Suprapubic skin (tissue), 4 donors: ENCODE measurements at regions not wholly inside any gene's neighbourhood (a gene's known extent, or its start where the extent isn't known, plus 50 kb on each side); places are given as distances from the start of the nearest gene placed in this dataset.

Experiments
- DNase-seq, 2 donors: peaks; one replicate each; pipeline ENCODE4 v3.0.0-alpha.2; 2019; ENCODE audit warnings: low spot score in 2 of 2
- H3K27ac ChIP-seq: fragments of 200-600 bp; sonication (generic); one replicate; pipeline ENCODE4 v1.5.1; 2019
- H3K27me3 ChIP-seq: fragments of 200-600 bp; sonication (generic); one replicate; pipeline ENCODE4 v1.5.1; 2019
- H3K36me3 ChIP-seq: fragments of 200-600 bp; sonication (generic); one replicate; pipeline ENCODE4 v1.5.1; 2019
- H3K4me1 ChIP-seq: fragments of 200-600 bp; sonication (generic); one replicate; pipeline ENCODE4 v1.5.1; 2019
- H3K4me3 ChIP-seq: fragments of 200-600 bp; sonication (generic); one replicate; pipeline ENCODE4 v1.5.1; 2019; ENCODE audit warnings: mild to moderate bottlenecking
- H3K9me3 ChIP-seq: fragments of 200-600 bp; sonication (generic); one replicate; pipeline ENCODE4 v1.5.1; 2019
- EP300 ChIP-seq: sonication (generic); formaldehyde crosslinking; IDR thresholded peaks from one replicate; pipeline ENCODE4 v1.6.1; 2017; ENCODE audit warnings: antibody characterized with exemption
- POLR2A ChIP-seq, 2 donors: fragments of 450-650 bp; IDR thresholded peaks; one replicate each; pipeline ENCODE4 v1.6.1; 2017; ENCODE audit warnings: antibody characterized with exemption in 2 of 2, mild to moderate bottlenecking in 2 of 2, moderate library complexity in 2 of 2
- POLR2AphosphoS5 ChIP-seq, 3 donors: sonication (generic); formaldehyde crosslinking; IDR thresholded peaks; one replicate each; pipeline ENCODE4 v1.6.1; 2017; ENCODE audit warnings: antibody characterized with exemption in 3 of 3
- WGBS: methylation state at CpG from one replicate; pipeline ENCODE4 v1.1.5; 2018; 5-methylcytosine and 5-hydroxymethylcytosine counted together
- TF ChIP-seq, protein P1 (sequence below), 2 donors: fragments of 200-600 bp in 1 of 2; fragments of 450-650 bp in 1 of 2; sonication (generic) in 1 of 2; IDR thresholded peaks; one replicate each; pipeline ENCODE4 v1.5.1; 2016 to 2019; ENCODE audit warnings: antibody characterized with exemption in 2 of 2, mild to moderate bottlenecking in 1 of 2, moderate library complexity in 1 of 2

- DNase-seq: no peak
- TF ChIP-seq EP300 (no peak), POLR2AphosphoS5 (IDR thresholded peaks at IDR 0.05) (no peak), POLR2A (IDR thresholded peaks at IDR 0.05) (no peak)
- TF ChIP-seq, protein P1, sequence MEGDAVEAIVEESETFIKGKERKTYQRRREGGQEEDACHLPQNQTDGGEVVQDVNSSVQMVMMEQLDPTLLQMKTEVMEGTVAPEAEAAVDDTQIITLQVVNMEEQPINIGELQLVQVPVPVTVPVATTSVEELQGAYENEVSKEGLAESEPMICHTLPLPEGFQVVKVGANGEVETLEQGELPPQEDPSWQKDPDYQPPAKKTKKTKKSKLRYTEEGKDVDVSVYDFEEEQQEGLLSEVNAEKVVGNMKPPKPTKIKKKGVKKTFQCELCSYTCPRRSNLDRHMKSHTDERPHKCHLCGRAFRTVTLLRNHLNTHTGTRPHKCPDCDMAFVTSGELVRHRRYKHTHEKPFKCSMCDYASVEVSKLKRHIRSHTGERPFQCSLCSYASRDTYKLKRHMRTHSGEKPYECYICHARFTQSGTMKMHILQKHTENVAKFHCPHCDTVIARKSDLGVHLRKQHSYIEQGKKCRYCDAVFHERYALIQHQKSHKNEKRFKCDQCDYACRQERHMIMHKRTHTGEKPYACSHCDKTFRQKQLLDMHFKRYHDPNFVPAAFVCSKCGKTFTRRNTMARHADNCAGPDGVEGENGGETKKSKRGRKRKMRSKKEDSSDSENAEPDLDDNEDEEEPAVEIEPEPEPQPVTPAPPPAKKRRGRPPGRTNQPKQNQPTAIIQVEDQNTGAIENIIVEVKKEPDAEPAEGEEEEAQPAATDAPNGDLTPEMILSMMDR (IDR thresholded peaks at IDR 0.05): no peak
- Histone ChIP-seq H3K36me3 (no peaks in the 10 kb centered on the region), H3K9me3 (no peaks in the 10 kb centered on the region), H3K27me3 (peaks cover 3% of the 10 kb centered on the region), H3K4me3 (no peak overlapping the region), H3K4me1 (peaks cover 26% of the 10 kb centered on the region), H3K27ac (no peak overlapping the region)
- 45% methylated on average over 5 of the region's 5 CpGs for WGBS
Observed at GRCh38 chr2:133885847-133886246, 317.6 kb upstream of the NCKAP5 start.

- Histone ChIP-seq H3K36me3 (no peaks in the 10 kb centered on the region), H3K9me3 (no peaks in the 10 kb centered on the region), H3K27me3 (peaks cover 4% of the 10 kb centered on the region), H3K4me1 (peaks cover 26% of the 10 kb centered on the region), H3K4me3 (no peak overlapping the region), H3K27ac (no peak overlapping the region)
- peak in 1 of 2 donors; percentile 81 for DNase-seq
- TF ChIP-seq, protein P1 (IDR thresholded peaks at IDR 0.05): peak; percentile 30 to 50
- TF ChIP-seq POLR2AphosphoS5 (IDR thresholded peaks at IDR 0.05): no peak
- WGBS: 18% methylated on average over 19 of the region's 19 CpGs
Observed at GRCh38 chr2:133886735-133887675, 318.7 kb upstream of the NCKAP5 start.

- WGBS: 42% methylated on average over 4 of the region's 4 CpGs
- no peak overlapping the region for H3K27ac ChIP-seq
- H3K4me3 ChIP-seq: no peak overlapping the region
- peaks cover 26% of the 10 kb centered on the region for H3K4me1 ChIP-seq
- DNase-seq: no peak
- H3K36me3 ChIP-seq: no peaks in the 10 kb centered on the region
- H3K9me3 ChIP-seq: no peaks in the 10 kb centered on the region
- peaks cover 4% of the 10 kb centered on the region for H3K27me3 ChIP-seq
- TF ChIP-seq POLR2AphosphoS5 (IDR thresholded peaks at IDR 0.05) (no peak), EP300 (no peak), POLR2A (IDR thresholded peaks at IDR 0.05) (no peak)
- TF ChIP-seq, protein P1 (IDR thresholded peaks at IDR 0.05): no peak
Observed at GRCh38 chr2:133887676-133888040, 319.4 kb upstream of the NCKAP5 start.

- H3K27ac ChIP-seq: no peak overlapping the region
- TF ChIP-seq EP300 (no peak), POLR2AphosphoS5 (IDR thresholded peaks at IDR 0.05) (no peak), POLR2A (IDR thresholded peaks at IDR 0.05) (no peak)
- TF ChIP-seq, protein P1 (IDR thresholded peaks at IDR 0.05): no peak
- H3K27me3 ChIP-seq: peaks cover 4% of the 10 kb centered on the region
- no peaks in the 10 kb centered on the region for H3K9me3 ChIP-seq
- 81% methylated on average over 8 of the region's 8 CpGs for WGBS
- DNase-seq: no peak
- no peak overlapping the region for H3K4me3 ChIP-seq
- peaks cover 26% of the 10 kb centered on the region for H3K4me1 ChIP-seq
- no peaks in the 10 kb centered on the region for H3K36me3 ChIP-seq
Observed at GRCh38 chr2:133888107-133888506, 319.8 kb upstream of the NCKAP5 start.

- H3K9me3 ChIP-seq: no peaks in the 10 kb centered on the region
- no peak for TF ChIP-seq POLR2A (IDR thresholded peaks at IDR 0.05)
- no peak for TF ChIP-seq EP300
- TF ChIP-seq, protein P1 (IDR thresholded peaks at IDR 0.05): no peak
- TF ChIP-seq POLR2AphosphoS5 (IDR thresholded peaks at IDR 0.05): no peak
- no peak overlapping the region for H3K27ac ChIP-seq
- H3K4me3 ChIP-seq: no peak overlapping the region
- no peak for DNase-seq
- H3K27me3 ChIP-seq: peaks cover 4% of the 10 kb centered on the region
- WGBS: 69% methylated on average over 7 of the region's 8 CpGs
- no peaks in the 10 kb centered on the region for H3K36me3 ChIP-seq
- H3K4me1 ChIP-seq: peaks cover 26% of the 10 kb centered on the region
Observed at GRCh38 chr2:133888621-133889219, 320.5 kb upstream of the NCKAP5 start.
